Putamen (tissue), 1 donor: ENCODE measurements at regions not wholly inside any gene's neighbourhood (a gene's known extent, or its start where the extent isn't known, plus 50 kb on each side); places are given as distances from the start of the nearest gene placed in this dataset.
A peak's percentile ranks its signal among the peaks of the same experiment; 100 is the strongest.

Experiments used
- DNase-seq: peaks from one replicate; pipeline ENCODE4 v3.0.0-alpha.2; 2016; ENCODE audit warnings: low spot score

- DNase-seq, result no peak
Observed at GRCh38 chr21:27817902-27818623, 851.2 kb upstream of the ADAMTS5 start.

DNA sequence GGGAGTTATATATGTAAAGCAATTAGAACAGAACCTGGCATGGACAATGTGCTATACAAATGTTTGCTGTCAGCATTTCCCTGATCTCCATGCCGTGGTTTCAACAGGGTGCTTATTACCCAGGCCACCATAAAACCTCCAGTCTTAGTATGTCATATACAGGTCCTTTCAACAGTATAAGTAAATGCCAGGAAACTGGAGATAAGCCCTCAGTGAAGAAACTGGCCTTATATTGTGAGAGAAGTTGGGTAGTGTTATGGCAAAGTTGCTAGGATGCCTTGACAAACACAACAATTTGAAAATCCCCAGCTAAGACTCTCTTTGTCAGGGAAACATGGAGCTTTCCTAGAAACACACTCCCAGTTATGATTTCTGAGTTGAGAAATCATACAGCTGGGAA, 850.2 kb upstream of the ADAMTS5 start:
- DNase-seq, result no peak

DNA sequence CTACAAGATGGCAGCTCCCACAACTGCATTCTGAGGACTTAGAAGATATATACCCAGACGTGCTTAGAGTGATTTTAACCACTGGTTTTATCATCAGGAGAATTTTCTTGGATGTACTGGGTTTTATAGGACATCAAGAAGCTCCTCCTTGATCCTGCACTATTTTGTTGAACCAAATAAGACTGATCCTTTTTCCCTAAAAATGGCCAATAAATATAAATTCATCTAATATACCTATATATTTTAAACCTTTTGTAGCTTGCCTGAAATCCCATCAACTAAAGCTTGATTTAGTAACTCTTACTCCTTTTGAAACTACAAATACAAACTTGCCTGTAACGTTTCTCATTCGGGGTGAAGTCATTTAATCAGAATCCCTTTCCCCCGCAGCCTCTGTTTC, 849.4 kb upstream of the ADAMTS5 start:
- DNase-seq, result no peak

GRCh38 chr21:27814226-27814625, 847.3 kb upstream of the ADAMTS5 start:
- no peak for DNase-seq

GRCh38 chr21:27813750-27814149, 846.9 kb upstream of the ADAMTS5 start:
- DNase-seq, result peak; percentile 91

- no peak for DNase-seq
Observed at GRCh38 chr21:27813344-27813743, 846.5 kb upstream of the ADAMTS5 start.

GRCh38 chr21:27812279-27812678, 845.4 kb upstream of the ADAMTS5 start:
- DNase-seq, result no peak

GRCh38 chr21:27808923-27809322, 842.0 kb upstream of the ADAMTS5 start:
- no peak for DNase-seq

DNA sequence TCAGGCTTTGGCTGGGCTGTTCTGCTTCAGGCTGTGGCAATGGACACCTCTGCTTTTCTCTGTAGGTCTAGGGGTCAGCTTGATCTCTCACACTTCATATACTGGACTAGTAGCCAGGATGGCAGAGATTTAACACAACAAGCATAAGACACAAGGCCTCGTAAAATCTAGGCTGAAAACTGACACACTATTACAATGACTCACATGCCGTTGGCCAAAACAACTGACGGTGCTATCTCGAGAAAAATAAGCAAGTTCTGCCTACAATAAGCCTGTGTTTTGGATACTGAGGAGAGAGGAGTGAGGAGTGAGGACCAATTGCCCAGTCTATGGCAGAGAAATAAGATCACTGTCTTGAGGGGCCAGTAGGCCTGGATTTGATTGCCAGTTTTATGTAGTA, 840.7 kb upstream of the ADAMTS5 start:
- no peak for DNase-seq

GRCh38 chr21:27806281-27806680, 839.4 kb upstream of the ADAMTS5 start:
- no peak for DNase-seq

DNA sequence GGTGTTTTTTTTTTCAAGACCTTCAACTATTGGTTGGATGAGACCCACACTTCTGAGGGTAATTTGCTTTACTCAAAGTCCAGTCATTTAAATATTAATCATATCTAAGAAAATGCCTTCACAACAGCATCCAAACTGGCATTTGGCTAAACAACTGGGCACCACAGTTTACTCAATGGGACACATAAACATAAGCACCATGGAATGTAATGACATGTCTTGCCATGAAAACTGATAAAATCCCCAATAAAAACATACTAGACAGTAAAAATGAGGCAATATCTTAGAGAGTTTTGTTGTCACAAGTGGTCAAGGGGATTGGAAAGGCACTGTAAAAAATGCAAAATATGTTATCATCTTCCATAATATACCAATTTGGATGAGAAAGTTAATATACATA, 838.8 kb upstream of the ADAMTS5 start:
- DNase-seq, result no peak

DNA sequence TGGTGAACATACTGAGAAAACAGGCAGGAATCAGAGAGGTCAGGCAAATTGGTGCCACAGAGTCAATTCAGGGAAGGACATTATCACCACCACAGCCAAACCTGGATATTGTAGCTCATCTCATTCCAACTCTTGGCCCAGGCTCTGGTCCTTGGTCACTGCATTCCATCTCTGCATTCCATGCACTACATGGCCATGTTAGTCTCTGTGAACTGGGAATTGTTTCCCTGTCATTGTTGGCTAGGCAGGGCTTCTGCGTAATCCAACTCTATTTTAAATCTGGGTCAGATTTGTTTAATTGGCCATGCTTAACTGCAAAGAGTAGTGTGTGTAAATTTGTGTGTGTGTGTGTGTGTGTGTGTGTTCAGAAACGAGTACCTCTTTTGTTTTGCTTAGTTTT, 837.6 kb upstream of the ADAMTS5 start:
- DNase-seq, result no peak

- no peak for DNase-seq
Observed at GRCh38 chr21:27803571-27803970, 836.7 kb upstream of the ADAMTS5 start.

DNA sequence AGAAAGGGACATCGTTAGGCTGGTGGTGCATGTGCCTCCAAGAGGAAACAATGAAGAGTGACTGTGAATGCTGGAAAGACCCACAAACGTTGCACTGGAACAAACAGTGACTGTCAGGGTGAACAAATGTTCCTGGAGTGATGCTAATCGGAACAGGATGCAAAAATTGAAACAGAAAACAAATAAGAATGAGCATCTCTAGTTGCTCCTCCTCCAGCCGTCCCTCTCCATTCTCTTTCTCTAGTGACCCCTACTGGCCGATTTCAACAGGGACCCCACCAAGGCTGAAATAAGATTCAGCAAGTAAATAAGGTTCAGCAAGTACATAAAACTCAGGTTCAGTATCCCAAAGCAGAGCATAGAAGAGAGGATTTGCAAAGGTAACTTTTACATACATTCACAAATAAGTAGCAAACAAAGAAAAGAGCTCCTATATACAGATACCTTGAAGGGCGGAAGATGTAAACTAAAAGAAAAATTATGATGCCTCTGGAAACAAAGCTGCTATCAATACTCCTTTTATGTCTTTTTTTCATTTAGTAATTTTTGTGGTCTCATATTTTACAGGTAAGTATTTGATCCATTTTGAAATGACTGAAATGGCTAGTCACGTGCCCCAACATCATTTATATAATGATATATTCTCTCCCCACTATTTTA, 836.1 kb upstream of the ADAMTS5 start:
- peak; percentile 71 for DNase-seq

- DNase-seq, result no peak
Observed at GRCh38 chr21:27799861-27800260, 833.0 kb upstream of the ADAMTS5 start.

GRCh38 chr21:27796106-27796505, 829.2 kb upstream of the ADAMTS5 start:
- DNase-seq, result no peak

DNA sequence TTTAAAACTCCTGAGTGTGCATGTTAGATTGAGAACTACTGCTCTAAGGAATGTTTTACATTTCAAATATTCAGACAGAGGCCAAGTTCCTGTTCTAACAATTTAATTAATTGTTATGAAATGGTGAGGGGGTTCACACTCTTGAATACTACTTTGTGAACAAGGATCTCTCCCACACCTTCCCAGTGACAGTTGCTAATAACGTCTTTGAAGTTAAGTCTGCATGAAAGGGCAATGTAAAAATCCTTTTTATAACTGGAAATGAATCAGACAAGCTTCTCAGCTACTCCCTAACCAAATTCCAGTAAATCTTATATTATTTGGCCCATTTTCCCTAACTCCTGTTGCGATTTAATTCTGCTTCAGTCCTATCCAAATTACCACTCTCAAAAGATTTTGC, 828.5 kb upstream of the ADAMTS5 start:
- peak; percentile 49 for DNase-seq

GRCh38 chr21:27793901-27794300, 827.0 kb upstream of the ADAMTS5 start:
- DNase-seq, result no peak

GRCh38 chr21:27787046-27787445, 820.2 kb upstream of the ADAMTS5 start:
- no peak for DNase-seq

DNA sequence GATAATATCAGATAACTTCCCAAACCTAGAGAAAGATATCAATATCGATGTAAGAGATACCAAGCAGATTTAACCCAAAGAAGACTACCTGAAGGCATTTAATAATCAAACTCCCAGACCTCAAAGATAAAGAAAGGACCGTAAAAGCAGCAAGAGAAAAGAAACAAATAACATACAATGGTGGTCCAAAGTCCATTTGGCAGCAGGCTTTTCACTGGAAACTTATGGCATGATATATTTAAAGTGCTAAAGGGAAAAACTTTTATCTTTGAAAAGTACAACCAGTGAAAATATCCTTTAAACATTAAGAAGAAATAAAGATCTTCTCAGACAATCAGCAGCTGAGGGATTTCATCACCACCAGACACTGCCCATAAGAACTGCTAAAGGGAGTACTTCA, 812.7 kb upstream of the ADAMTS5 start:
- no peak for DNase-seq

DNA sequence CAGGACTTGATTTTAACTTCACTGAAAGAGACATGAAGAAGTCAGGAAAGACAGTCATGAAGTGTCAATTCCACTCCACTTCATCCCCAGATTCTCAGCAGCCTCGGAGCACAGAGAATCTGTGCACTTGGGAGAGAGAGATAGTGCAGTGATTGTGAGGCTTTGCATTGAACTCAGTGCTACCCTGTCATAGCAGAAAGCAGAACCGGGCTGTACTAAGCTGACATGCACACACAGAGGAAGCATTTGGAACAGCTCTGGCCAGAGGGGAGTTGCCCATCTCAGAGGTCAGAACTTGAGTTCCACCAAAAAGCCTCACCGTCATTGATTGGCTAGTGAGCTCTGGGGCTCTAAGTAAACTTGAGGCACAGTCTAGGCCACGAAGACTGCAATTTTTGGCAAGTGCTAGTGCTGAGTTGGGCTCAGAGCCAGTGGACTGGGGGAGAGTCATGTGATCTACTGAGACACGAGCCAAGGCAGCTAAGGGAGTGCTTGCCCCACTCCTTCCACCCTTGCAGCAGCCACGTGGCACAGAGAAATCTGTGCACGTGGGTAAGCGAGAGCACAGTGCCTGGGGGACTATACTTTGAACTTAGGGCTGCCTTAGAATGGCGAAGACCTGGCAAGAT, 810.2 kb upstream of the ADAMTS5 start:
- DNase-seq, result no peak

- DNase-seq, result no peak
Observed at GRCh38 chr21:27772816-27773215, 805.9 kb upstream of the ADAMTS5 start.

GRCh38 chr21:27771938-27772483, 805.1 kb upstream of the ADAMTS5 start:
- no peak for DNase-seq
